Fibroblast of the conjunctiva (primary cell): ENCODE measurements at regions not wholly inside any gene's neighbourhood (a gene's known extent, or its start where the extent isn't known, plus 50 kb on each side); places are given as distances from the start of the nearest gene placed in this dataset.
A peak's percentile ranks its signal among the peaks of the same experiment; 100 is the strongest.

Experiments
- DNase-seq: peaks from one replicate; pipeline ENCODE4 v3.0.0-alpha.2; 2010; ENCODE audit warnings: low read depth

DNA sequence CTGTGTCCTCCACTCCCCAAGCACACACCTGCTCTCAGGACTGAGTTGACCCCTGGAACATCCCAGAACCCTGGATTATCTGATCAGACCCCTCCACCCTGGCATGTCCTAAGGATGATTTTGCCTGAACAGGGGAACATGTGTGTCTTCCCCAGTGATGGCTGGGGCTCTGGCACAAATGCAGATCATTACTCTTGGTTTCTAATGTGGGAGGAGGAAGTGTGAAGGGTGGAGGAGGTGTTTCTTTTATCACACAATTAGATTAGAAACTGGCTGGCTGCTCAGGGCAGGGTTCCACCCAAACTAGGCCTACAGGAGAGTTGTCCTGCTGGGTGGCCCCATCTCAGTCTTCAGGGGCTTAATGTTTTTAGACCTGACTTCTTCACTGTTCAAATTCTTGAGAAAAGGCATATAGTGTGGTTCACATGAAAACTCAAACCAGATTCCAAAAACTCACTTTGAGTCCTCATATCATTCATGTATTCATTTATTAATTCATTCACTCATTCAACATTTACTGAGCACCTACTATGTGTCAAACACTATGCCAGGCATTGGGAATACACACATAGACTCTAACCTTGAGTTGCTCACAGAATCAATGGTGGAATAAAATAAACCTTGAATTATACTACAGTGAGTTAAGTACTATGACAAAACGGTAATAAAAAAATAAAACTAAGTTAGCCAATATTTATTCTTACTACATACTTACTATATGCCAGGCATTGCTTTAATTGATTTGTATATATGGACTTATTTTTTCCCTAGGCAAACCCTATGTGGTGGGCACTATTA lies 221.8 kb upstream of the JUN start:
- no peak for DNase-seq

DNA sequence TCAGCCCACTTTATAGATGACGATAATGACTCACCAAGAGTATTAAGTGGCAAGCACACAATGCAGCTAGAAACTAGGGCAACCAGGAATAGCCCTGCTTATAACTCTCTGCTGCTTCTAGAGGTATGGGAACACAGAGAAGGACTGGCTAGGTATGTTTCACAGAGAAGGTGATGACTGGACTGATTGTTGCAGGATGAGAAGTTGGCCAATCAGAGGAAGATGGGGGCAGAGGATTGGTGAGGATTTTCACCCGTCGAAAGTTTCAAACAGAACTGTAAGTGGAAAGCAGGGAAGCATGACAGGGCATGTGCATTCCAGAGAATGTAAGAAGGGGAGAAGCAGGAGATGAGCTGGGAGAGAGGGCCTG lies 222.4 kb upstream of the JUN start:
- no peak for DNase-seq

DNA sequence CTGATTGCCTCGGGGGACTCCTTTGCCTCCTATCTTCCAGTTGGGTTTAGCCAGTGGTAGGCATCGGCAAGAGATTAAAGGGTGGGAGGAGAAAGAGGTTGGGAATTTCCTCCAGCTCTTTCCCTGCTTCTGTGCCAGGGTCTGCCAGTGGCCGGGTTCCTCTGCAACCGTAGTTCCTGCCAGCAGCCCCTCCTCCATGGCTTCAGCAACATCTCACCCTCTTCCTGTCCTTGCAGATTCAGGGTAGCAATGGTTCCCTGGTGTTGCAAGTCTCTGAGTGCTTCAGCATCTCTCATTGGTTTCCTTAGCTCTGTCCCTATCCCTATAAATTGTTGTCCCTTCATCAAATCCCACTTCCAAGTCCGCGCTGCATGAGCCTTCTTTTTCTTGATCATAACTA lies 223.1 kb upstream of the JUN start:
- no peak for DNase-seq

DNA sequence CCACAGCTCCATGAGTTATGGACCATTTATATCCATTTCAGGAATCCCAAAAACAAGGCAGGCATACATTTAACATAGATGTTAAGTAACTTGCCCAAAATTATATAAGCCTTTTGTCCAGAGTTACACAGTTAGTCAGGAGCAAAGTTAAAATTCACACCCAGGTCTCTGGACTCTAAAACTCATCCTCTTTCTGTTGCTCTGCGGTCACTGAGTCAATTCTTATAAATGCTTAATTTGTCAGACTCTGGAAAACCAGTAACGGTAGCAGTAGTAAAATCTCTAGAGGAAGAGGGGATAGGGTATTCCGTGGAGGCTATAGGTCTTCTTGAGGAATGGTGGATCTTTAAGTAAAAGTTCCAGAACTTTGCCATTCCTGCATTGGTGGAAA lies 223.6 kb upstream of the JUN start:
- DNase-seq: no peak

DNA sequence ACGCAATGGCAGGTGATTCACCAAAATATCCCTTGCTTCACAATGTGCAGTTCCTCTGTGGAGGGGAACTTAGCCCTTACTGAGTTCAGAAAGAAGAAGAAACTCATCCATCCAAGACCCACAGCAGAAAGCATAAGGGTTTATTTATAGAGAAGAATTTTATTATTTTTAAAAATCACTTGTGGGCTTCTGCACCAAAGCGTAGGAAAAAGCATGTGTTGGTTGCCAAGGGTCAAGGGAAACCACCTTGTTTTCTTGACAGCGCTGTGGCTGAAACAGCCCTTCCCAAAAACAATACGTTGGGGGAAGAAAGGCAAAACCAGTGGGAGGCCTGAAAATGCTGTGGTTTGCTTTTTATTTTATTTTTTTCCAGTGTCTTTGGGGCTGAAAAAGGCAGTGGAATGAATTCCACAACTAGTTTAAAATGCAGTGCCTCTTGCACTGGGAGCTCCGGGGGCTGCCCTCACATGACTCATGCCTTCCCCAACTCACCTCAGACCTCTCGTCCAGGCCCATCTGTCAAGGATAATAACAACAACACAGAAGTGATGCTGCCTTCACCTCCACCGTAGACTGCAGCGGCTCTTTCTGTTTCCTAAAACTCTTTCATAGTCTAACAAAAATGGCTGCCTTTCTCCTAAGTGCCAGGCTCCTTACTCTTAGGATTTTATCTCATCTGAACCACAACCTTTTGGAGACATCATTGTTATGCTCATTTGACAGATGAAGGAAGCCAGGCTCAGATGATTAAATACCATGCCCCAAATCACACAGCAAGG lies 224.2 kb upstream of the JUN start:
- no peak for DNase-seq

DNA sequence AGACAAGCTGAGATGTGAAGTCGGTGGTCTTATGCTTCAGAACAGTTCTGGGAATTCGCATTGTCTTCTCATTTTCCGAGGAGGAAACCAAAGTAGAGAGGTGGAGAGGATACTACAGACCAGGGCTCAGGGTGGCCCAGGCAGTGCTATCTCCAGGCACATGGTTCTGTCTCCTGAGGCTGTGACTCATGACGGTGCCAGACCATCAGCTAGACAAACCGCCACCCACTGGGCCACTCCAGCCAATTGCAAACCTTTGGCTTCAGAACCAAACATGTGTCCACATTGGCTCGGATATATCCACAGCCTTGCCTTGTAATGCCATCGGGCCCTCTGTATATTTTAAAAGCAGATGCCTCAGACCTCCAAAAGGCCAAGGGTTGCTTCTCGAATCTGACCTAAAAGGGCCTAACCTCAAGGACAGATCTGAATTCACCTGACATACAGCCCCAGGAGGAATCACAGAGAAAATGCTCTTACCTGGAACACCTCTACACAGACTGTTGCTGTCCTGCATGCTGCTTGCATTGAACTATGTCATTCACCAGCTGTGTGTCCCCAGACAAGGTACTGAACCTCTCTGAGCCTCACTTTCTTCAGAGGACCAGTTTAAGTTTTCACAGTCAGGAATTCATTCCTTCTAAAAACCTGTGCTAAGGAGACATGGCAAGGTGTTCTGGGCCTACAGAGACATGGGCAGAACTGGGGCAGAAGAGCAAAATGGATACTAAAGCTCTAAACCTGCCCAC lies 224.9 kb upstream of the JUN start:
- no peak for DNase-seq

DNA sequence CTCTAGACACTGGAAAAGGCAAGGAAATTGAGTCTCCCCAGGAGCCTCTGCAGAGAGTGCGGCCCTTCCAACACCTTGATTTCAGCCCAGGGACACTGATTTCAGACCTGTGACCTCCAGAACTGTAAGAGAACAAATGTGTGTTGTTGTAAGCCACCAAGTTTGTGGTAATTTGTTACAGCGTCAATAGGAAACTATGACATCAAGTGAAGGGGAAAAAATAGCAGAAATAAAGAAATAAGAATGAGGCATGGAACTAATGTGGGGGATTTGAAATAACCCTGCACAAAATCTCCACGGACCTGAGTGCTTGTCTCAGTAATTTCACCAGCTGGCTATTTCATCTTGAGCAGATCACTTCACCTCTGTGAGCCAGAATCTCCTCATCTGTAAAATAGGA lies 227.8 kb upstream of the JUN start:
- DNase-seq: no peak

DNA sequence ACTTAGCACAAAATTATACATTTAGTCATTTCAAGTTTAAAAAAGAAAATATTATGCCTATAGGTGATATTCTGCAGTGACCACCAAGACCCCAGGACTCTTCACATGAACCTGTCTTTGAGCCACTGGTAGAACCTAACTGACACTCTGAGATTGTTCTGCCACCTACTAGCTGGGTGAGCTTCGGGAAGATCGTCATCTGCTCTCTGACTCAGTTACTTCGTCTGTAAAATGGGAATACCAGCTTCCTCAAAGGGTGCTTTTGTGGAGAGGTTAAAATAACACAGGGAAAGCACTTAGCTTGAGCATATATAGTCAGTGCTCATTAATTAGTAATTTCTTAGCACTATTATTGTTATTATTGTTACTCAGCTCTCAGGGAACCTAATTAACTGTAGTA lies 228.5 kb upstream of the JUN start:
- no peak for DNase-seq

DNA sequence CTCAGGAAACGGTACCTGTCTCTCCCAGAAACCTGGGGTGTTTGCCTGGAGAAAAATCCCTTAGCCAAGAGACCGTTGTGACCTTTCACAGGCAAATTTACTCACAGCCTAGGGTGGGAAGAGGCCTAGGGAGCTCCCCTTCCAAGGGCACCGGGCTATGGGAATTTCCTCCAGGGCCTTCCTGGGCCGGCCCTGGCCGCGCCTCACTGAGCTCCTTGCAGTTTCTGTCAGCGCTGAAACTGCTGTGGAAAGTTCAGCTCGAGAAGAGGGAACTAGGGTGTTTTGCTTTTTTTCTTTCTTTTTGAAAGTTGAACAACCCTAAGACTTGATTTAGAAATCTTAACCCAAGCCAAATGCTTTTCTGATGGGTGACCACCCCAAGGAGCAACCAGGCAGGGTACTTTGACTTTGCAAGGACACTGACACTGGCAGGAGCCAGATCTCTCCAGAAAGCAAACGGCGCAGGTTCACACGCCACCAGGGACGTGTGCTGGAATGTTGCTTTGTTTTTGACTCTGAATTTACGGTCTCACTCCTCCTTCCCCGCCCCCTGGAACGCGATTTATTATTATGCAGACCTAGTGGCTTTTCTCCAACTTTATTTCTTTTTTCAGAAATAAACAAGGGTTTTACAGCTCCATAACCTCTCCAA lies 229.6 kb upstream of the JUN start:
- DNase-seq: no peak

DNA sequence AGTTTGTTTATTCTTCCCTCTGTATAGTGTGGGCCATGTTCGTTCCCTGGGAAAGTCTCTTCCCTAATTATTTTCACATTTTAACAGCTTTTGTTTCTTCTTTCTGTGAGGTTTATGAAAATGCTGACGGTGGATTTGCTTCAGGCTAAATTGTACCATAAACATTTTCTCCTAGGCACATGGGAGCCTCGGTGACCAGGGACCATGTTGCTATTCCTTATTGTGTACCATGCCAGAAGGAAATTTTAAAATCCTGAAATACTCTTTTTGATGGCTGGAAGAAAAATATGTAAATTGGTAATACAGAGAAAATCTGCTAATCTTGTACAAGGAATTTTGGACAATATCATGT lies 230.1 kb upstream of the JUN start:
- no peak for DNase-seq

DNA sequence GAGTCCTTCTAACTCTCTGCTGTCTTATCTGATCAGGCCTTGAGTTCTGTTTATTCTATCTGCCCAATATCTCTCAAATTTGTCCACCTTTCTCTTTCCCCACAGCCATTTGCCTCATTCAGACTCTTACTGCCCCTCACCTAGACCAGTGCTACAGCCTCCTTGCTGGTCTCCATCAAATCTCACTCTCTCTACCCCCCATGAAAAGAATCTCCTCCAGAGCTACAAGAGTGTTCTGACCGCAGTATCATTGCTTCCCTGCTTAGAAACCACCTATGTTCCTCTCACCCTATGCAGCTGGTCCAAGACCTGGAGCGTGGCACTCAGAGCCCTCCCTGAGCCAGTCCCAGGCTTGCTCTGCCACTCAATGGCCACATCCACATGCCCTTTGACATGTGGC lies 231.0 kb upstream of the JUN start:
- DNase-seq: no peak

DNA sequence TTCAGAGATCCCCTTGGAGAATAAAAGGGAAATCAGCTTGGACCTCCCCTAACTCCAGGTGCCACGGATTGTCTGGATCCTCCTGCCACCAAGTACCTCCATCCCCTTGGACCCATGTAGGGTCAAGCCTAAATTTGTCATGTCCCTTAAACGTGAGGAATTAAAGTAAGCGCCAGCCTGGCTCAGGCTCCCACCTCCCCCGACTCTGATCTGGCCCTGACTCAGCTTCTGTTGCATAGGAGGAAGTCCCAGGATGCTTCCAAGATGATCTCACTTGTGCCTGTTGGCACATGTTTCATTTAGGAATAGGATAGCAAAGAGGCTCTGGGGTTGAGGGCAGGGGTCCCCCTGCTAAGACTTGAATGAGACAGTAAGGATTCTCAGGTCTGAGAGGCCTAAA lies 231.9 kb upstream of the JUN start:
- peak; percentile 35 for DNase-seq

DNA sequence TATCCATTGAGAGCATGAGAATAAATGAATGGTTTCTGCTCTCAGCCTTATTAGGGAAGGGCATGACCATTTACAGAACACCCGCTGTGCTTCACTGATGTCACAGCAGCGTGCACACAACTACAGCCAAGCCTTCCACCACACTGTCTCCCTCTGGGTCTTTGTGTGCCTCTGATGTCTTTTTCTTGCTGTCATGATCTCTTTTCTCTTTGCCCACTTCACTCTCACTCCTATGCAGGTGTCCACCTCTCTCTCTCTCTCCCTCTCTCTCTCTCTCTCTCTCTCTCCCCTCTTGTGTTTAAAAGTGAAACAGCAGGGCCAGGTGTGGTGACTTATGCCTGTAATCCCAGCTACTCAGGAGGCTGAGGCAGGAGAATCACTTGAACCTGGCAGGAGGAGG lies 232.5 kb upstream of the JUN start:
- no peak for DNase-seq

DNA sequence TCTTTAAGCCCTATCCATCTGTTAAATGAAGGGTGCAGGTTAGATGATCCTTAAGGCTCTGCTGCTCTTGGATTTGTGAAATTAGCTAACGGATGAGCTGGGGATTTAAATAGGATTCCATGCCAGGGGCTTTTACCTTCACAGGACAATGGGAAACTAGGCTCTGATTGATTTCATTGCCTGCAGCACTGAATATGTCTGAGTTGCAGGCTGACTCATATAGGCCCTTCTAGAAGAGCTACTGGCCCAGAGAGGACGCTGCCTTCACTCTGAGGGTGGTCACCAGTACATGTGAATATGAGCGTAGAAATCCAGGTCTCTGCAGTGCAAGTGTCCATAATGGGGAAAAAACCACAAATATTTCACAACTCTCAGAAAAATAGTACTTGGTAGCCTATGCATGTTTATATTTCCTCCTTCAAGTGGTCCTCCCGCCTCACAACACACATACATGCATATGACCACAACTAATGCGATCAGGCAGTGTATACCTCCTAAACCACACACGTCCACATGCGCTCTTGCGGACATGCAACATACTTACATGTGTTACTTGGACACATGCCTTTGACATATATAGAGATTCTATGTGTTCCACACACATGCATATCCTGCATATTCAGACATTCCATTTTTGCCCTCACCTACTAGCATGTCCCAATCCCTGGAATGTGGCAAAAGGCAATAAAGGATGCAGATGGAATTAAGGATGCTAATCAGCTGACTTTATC lies 233.8 kb upstream of the JUN start:
- no peak for DNase-seq

DNA sequence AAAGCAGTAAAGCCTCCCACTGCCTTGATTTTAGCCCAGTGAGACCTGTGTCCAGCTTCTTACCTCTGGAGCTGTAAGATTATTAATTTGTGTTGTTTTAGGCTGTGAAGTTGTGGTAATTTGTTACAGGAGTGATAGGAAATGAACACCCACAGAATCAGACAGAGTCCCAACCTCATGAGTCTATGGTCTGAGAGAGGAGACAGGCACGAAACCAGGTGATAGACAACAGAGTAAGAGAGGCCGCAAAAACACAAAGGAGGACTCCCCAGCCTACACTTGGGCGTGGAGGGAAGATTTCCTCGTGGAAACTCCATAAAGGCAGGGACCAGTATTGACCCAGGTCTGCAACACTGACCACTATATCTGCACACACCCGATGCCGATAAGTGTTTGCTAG lies 234.6 kb upstream of the JUN start:
- DNase-seq: no peak

DNA sequence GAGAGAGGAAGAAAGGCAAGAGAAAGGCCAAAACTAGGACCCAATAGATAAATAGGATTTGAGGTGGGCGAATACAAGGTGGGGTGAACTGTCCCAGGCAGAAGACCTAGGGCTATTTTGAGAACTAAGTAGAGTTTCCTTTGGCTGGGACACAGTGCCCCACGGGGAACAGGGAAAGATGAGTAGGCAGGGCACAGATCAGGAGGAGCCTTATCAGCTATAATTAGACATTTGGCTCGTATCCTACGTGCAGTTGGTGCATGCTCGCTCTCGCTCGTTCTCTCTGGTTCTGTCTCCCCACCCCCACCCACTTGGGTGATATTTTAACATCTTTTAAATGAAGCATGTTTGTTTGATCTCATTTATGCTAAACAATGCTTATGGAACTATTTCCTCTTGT lies 235.0 kb upstream of the JUN start:
- DNase-seq: no peak

DNA sequence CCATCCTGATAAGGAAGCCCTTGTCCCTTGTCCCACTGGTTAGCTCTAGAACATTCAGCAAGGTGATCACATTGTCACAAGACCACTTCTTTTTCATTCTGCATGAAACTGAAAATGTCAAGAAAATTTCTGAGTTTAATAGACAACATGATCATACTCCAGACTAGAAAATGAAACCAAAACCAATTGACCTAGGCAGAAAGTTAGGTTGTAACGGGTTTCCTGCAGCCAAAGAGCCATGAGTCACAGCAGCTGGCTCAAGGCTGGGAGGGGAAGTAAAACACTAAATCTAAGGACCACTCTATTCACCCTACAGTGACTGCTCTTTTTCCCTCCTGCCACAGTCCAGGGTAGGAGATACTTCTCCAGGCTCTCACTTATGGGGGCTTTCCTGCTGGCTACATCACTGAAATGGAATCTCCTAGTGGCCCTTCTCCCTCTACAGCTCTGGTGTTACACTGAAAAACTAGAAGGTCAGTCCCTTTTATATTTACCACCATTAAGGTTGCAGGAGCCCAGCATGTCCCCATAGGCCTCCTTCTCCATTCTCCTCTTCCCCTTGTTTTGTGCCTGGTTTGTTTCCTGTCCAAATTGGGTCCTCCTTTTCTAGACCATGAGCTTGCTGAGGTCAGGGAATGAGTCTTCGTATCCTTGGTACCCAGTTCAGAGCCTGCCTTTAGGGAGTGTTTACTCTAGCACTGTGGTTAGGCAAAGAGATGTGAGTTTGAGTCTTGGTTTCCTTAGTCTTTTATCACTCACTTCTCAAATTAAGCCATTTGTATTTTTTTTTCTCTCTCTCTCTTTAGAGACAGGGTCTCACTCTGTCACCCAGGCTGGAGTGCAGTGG lies 236.5 kb upstream of the JUN start:
- DNase-seq: peak; percentile 69

DNA sequence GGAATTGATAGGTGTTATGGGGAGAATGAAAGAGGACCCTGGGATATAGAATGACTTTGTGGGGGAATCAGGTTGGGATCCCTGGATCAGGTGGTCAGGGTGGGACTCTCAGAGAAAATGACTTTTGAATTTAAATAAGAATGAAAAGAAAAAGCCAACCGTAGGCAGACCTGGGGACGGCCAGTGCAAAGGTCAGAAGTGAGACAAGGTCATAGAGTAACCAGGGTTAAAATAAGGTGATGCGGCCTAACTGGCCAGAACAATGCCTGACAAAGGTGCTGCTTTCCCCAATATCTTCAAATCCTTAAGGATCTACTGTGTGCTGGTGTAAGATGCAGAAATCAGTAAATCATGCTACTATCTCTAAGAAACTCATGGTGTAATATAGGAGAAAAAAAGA lies 238.4 kb upstream of the JUN start:
- no peak for DNase-seq

DNA sequence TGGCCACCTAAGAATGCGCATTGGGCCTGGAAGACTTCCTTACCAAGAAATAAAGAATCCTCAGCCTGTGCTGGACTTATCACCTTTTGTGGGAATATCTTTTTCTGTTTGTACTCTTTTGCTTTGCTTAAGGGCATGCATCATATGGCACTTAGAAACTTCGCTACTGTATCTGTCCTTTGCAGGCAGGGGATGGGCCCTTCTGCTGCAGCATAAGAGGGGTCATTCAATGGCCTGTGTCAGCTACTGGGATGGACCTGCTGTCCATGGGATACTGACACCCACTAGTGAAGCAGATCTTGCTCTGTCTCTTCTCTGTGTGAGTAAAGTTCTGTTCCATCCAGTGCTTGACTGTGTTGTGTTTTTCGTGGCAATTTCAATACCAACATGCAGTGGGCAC lies 239.0 kb upstream of the JUN start:
- no peak for DNase-seq

DNA sequence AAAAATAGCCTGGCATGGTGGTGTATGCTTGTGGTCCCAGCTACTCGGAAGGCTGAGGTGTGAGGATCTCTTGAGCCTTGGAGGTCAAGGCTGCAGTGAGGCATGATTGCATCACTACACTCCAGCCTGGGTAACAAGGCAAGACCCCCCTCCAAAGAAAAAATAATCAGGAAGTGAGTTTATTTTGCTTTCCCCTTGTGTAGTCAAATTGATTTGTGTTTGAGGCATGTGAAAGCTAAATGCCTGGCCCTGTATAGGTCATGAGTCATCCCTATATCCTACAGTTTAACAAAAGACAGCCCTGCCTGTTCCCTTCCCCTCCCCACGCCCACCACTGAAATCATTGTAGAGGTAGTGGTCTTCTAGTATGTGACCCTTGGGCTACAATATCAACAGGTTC lies 241.4 kb upstream of the JUN start:
- DNase-seq: no peak

DNA sequence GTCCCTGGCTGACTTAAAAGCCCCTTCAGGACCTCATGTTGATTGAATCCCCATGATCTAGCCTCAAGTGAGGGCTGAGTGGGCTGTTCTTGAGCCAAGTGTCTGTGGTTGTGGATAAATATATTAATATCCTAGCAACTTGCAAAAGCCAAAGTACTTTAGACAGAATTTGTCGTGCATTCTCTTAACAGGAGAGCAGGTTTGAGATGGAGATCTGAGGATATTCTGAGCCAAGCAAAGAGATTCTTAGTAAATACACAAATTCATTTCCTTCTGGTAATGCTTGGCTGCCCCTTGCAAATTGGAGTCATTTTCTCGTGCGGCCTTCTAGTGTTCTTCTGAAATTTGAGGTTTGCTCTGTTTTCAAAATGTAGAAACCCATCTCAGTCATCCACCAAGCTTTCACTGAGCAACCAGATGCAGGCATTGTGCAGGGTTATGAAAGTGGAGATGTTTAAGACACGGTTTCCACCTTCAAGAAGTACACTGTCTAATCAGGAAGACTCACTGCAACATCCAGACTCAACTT lies 242.1 kb upstream of the JUN start:
- no peak for DNase-seq
